Stimulated activated memory B cell treated with anti-CD40 and anti-IgM and Interleukin-4, amounts not matched to agents 10 μg/mL and 1 μg/mL and 100 μg/mL, for 72 hours (primary cell): ENCODE measurements at regions not wholly inside any gene's neighbourhood (a gene's known extent, or its start where the extent isn't known, plus 50 kb on each side); places are given as distances from the start of the nearest gene placed in this dataset.
"Not testable (repeated sequence)": the region's sequence is repeated elsewhere in the genome, so short reads cannot be mapped to it uniquely, and the experiment has no call there.

ENCODE experiments used
- ATAC-seq: fragments of 150-1000 bp; cut with Tn5 transposase; 2 replicates; pipeline ENCODE4 v1.10.0; 2021
- H3K27ac Mint-ChIP-seq: one replicate; pipeline ENCODE4 v1.8.0; 2022; ENCODE audit warnings: mild to moderate bottlenecking, mixed read lengths
- H3K27me3 Mint-ChIP-seq: one replicate; pipeline ENCODE4 v1.8.0; 2022; ENCODE audit warnings: mixed read lengths
- H3K36me3 Mint-ChIP-seq: one replicate; pipeline ENCODE4 v1.8.0; 2022; ENCODE audit warnings: mixed read lengths
- H3K4me1 Mint-ChIP-seq: one replicate; pipeline ENCODE4 v1.8.0; 2022; ENCODE audit warnings: mixed read lengths
- H3K4me3 Mint-ChIP-seq: one replicate; pipeline ENCODE4 v1.8.0; 2022; ENCODE audit warnings: mild to moderate bottlenecking, moderate library complexity, mixed read lengths
- H3K9me3 Mint-ChIP-seq: one replicate; pipeline ENCODE4 v1.8.0; 2022; ENCODE audit warnings: mixed read lengths

DNA sequence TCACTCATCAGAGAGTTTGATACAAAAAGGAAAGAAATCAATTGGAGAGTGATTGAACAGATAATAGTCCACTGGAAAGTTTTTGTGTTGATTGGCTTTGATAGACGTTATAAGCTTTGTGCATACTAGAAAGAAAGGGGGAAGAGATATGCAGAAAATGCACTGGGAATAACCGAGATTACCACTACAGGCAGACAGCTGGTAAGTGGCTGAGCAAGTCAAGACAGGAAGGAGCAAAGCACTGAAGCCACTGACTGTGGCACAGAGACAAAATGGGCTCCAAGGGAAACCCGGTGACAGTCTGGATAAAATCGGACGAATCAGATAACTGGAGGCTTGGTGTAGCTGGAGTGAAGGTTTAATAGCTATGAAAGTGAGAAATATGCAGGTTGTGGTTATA lies 209.0 kb downstream of the SIM1 start:
- Mint-ChIP-seq H3K27me3 (no peaks in the 10 kb centered on the region), H3K4me1 (peaks cover 7% of the 10 kb centered on the region), H3K4me3 (no peak overlapping the region), H3K27ac (no peak overlapping the region), H3K36me3 (no peaks in the 10 kb centered on the region), H3K9me3 (no peaks in the 10 kb centered on the region)
- no peak for ATAC-seq

DNA sequence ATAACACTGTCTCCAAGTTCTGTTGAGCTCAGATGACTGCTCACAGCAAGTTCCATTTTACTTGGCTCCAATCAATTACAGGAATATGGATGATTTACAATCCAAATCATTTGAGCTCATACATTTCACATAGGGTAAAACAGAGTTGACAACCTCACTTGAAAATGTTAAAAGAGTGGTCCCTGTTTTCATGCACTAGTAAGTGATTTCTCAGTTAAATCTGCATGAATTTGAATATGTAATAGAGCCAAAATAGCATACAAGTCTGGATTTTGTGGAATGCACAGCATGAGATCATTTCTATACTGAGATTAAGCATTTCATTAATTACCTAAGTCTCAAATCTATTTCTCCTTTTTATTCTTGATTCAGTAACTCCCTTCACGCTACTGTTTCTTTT lies 217.6 kb downstream of the SIM1 start:
- Mint-ChIP-seq H3K27me3 (no peaks in the 10 kb centered on the region), H3K4me1 (no peaks in the 10 kb centered on the region), H3K4me3 (no peak overlapping the region), H3K27ac (no peak overlapping the region), H3K9me3 (no peaks in the 10 kb centered on the region), H3K36me3 (no peaks in the 10 kb centered on the region)
- no peak for ATAC-seq

DNA sequence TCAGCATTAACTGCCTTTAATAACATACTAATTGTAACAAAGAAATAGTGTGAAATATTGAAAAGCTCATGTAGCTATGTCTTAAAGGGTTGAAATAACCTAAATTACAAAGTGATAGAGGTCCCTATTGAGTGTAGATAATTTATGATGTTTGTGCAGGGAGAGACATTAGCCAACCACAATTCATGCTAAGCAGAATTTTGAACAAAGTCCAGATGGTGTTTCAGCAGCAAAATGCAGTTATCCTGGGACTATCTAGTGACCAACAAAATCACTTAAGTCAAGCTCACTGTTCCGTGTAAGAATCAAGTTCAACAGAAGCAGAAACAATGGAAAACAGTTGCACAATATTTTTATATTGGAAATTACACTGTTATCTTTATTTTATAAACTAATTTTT lies 218.5 kb downstream of the SIM1 start:
- no peaks in the 10 kb centered on the region for H3K27me3 Mint-ChIP-seq
- no peaks in the 10 kb centered on the region for H3K36me3 Mint-ChIP-seq
- H3K4me3 Mint-ChIP-seq, result no peak overlapping the region
- no peak overlapping the region for H3K27ac Mint-ChIP-seq
- ATAC-seq, result no peak
- no peaks in the 10 kb centered on the region for H3K4me1 Mint-ChIP-seq
- no peaks in the 10 kb centered on the region for H3K9me3 Mint-ChIP-seq

DNA sequence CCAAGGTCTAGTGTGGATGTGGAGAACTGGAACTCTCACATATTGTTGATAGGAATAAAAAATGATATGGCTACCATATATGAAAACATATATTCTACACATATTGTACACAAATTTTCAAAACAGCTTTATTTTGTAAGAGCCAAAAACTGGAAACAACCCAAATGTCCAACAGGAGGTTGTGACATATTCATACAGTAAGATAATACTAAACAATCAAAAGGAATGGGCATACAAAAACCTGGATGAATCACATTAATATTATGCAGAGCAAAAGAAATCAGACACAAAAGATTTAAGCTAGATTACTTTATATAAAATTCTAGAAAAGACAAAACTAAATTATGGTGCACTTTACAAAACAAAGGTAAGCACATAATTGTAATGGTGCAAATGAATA lies 223.9 kb downstream of the SIM1 start:
- no peak for ATAC-seq
- Mint-ChIP-seq H3K27me3 (peaks cover 11% of the 10 kb centered on the region), H3K4me3 (no peak overlapping the region), H3K36me3 (no peaks in the 10 kb centered on the region), H3K9me3 (no peaks in the 10 kb centered on the region), H3K27ac (no peak overlapping the region), H3K4me1 (no peaks in the 10 kb centered on the region)

DNA sequence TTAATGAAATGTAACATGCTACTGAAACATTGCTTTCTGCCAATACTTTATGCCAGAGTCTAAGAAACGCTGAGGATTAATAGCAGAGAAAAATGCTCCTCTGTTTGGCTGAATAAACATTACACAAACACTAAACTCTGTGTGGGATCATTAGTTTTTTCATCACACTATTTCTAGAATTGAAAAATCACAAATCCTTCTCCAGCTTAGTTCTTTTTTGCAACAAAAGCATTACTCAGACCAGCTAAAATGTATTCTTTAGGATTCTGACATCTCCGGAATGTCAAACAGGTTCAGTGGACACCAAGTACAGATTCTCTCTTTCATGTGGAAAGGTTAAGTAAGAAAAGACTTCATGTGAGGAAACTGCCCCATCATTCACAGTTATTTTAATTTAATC lies 226.9 kb downstream of the SIM1 start:
- Mint-ChIP-seq H3K36me3 (no peaks in the 10 kb centered on the region), H3K27me3 (peaks cover 11% of the 10 kb centered on the region), H3K9me3 (no peaks in the 10 kb centered on the region), H3K27ac (no peak overlapping the region), H3K4me3 (no peak overlapping the region), H3K4me1 (no peaks in the 10 kb centered on the region)
- no peak for ATAC-seq

DNA sequence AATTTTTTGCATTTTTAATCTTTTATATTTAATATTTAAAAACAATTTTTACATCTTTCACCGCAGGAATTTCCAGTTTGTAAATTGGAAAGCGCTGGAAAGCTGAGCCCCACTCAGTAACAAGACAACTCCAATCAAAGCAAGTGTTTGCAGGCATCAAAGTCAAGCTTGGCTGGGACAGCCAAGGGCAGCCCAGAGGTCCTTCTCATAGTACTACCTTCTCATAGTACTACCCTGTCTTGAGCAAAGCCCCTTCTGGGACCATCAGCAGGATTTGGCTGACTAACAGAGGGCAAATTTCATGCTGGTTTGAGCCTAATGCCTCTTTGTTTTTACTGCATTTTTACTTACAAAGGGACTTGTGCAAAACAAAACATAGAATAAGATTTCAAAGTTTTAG lies 228.3 kb downstream of the SIM1 start:
- ATAC-seq, result no peak
- Mint-ChIP-seq H3K4me3 (no peak overlapping the region), H3K9me3 (no peaks in the 10 kb centered on the region), H3K27me3 (peaks cover 11% of the 10 kb centered on the region), H3K36me3 (no peaks in the 10 kb centered on the region), H3K4me1 (no peaks in the 10 kb centered on the region), H3K27ac (no peak overlapping the region)

DNA sequence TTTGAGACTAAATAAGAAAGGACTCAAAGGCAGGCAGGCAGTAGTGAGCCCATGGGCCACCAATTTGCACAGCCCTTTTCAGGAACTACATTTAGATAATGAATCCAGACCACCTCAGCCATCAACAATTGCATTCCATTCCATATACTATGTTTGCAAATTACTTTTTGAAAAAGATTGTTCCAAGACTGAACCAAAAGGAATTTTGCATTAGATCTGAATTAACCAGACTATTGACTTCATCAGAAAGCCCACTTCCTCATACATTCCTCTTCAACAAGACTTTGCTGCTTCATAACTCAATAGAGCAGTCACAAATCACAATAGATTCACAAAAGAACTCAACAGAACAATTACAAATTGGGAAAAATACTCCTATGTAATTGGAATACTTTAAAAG lies 229.1 kb downstream of the SIM1 start:
- no peaks in the 10 kb centered on the region for H3K9me3 Mint-ChIP-seq
- H3K4me1 Mint-ChIP-seq, result no peaks in the 10 kb centered on the region
- H3K4me3 Mint-ChIP-seq, result no peak overlapping the region
- no peak overlapping the region for H3K27ac Mint-ChIP-seq
- peaks cover 8% of the 10 kb centered on the region for H3K27me3 Mint-ChIP-seq
- no peaks in the 10 kb centered on the region for H3K36me3 Mint-ChIP-seq
- no peak for ATAC-seq

DNA sequence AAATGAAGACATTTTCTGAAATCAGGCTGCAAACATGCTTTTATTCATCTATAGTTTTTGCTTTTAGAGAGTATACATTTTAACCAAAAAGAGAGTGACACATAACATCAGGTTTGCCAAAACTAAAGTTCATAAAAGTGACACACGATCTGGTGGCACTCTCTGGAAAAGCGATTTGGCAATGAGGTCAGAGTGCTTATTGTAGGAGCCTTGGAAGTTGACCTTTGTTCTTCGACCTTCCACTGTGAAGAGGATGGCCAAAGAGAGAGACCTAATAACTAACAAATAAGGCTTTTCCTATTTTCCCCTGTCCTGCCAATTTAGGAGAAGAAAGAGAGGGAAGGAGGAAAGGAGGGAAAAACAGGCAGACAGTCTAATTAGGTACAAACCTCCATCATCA lies 230.1 kb downstream of the SIM1 start:
- Mint-ChIP-seq H3K4me1 (peaks cover under 1% of the 10 kb centered on the region), H3K36me3 (no peaks in the 10 kb centered on the region), H3K27ac (no peak overlapping the region), H3K9me3 (no peaks in the 10 kb centered on the region), H3K27me3 (no peaks in the 10 kb centered on the region), H3K4me3 (no peak overlapping the region)
- no peak for ATAC-seq

DNA sequence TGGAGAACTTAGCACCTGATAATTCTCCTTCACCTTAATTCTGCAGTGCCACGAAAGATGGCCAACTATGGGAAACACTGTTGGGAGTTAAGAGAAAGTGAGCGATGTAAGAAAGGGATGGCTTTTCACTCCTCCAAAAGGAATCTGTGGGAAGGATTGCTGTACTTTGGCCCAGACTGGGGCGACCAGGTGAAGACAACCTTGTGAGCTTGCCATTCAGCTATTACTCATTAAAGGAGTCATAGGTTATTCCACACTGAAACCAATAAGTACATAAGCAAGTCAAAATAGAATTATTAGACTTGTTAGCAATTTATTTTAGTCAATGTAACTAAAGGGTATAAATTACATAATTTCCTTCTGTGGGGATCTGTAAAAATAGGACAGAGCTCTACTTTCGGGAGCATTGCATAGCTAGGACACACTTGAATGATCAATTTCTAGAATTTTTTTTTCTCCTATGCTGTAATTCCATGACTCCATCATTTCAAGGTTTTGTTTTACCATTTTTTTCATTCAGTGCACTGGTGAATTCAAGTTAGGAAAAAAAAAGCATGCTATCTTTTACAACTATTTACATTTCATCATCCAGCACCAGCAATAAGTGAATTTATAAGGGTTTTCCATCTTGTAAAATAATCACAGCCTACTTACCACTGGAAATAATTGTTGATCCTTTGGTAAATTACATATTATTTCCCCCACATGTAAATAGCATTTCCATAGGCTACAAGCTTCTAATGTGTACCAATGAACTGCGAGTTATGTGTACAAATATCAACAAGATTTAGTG lies 231.7 kb downstream of the SIM1 start:
- Mint-ChIP-seq H3K27me3 (no peaks in the 10 kb centered on the region), H3K4me3 (no peak overlapping the region), H3K9me3 (no peaks in the 10 kb centered on the region), H3K36me3 (no peaks in the 10 kb centered on the region), H3K4me1 (peaks cover 13% of the 10 kb centered on the region), H3K27ac (no peak overlapping the region)
- ATAC-seq, result no peak

DNA sequence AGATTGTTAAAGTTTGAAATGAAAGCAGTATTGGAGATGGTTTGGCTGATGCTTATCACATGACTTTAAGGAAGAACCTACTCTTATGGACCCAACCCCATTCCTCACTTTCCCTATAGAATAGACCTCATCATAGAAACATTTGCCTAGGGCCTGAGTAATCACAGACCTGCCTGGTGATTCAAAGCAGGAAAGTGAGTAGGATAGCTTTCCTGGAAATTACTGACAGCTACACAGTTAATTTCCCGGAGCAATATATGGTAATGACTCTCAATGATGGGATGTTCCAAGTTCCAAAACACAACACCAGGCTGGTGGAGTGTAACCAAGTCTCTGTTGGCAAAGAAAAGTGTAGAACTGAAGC lies 233.8 kb downstream of the SIM1 start:
- no peak overlapping the region for H3K27ac Mint-ChIP-seq
- no peak overlapping the region for H3K4me3 Mint-ChIP-seq
- H3K36me3 Mint-ChIP-seq, result no peaks in the 10 kb centered on the region
- H3K4me1 Mint-ChIP-seq, result peaks cover 13% of the 10 kb centered on the region
- H3K9me3 Mint-ChIP-seq, result no peaks in the 10 kb centered on the region
- no peaks in the 10 kb centered on the region for H3K27me3 Mint-ChIP-seq
- ATAC-seq, result no peak

DNA sequence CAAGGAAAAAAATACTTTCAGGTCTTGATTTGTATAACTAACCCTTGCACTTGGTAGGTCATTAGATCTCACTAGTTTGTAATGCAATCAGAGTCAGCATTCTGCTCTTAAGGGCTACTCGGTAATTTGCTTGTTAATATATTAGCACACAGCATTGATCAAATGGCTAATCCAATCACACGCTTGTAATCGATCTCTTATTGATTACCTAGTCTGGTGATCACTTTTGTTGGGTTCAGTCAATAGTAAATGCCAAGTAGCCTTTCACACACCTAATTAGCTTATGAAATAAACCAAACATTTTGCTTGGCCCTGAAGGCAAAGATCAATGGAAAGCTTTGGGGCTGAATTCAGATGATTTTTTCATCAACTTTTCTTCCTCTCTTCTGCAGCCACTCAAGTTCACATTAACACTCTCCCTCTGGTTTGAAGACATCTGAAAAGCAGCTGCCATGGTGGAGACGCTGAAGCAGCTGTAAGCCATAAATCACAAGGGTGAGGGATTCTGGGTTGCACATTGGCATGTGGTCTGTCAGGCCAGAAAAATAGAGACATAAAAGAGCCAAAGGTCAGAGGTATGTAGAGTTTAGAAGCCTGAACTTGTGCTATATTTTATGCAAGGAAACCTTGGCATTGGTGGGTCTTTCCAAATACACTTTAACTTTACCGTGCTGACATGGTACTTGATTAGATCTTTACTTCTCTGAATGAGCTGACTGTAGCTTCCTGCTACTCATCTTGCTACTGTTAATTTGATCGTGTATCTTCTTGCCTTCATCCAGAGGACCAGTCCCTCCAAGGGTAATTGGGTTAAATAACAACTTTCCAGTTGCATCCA lies 234.4 kb downstream of the SIM1 start:
- Mint-ChIP-seq H3K4me3 (no peak overlapping the region), H3K36me3 (no peaks in the 10 kb centered on the region), H3K4me1 (peaks cover 13% of the 10 kb centered on the region), H3K9me3 (no peaks in the 10 kb centered on the region), H3K27ac (no peak overlapping the region), H3K27me3 (no peaks in the 10 kb centered on the region)
- no peak for ATAC-seq

DNA sequence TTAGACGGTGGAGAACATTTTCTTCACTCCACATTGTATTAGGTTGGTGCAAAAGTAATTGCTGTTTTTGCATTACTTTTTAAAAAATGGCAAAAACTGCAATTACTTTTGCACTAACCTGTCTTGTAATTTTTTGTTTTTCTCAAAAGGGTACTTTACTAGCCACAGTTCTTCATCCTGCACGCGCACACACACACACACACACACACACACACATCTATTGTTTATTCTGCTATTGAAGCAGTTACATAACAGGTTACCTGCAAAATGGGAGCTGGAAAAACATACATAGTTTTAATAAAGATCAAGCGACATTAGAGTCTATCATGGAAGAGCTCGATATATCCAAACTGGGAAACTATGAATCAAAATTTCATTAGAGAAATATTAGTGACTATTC lies 235.2 kb downstream of the SIM1 start:
- Mint-ChIP-seq H3K36me3 (no peaks in the 10 kb centered on the region), H3K27ac (peak overlapping the region; percentile 70), H3K9me3 (no peaks in the 10 kb centered on the region), H3K4me3 (peak overlapping the region; percentile 77), H3K4me1 (peaks cover 13% of the 10 kb centered on the region), H3K27me3 (no peaks in the 10 kb centered on the region)
- no peak for ATAC-seq

DNA sequence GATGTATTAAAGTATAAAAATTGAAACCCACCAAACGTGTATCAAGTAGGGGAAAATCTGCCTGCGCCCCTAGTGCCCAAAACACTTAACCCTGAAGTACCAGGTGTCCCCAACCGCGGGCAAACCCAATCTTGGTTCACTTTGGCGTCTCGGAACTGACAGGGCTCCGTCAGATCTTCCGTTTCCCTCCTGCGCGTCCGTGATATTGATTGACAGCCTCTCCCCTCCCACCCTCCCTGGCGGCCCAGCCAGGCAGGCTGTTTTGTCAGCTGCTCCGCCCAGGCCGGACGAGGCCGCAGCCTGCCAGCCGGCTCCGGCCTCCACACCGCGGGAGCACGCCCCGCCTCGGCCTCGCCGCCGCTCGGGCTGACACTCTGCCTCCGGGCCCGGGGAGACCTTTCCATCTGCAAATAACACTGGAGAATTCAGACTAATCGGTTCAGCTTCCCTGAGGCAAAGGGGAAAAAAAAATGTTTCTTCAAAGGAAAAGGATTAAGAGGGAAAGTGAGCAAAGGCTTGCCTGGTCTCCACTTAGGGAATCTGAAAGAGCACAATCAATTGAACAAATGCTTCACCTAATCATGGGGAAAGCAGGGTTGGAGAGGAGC lies 234.9 kb upstream of the MCHR2 start:
- peak; percentile 96 for ATAC-seq
- H3K4me3 Mint-ChIP-seq, result peak overlapping the region; percentile 77
- no peaks in the 10 kb centered on the region for H3K36me3 Mint-ChIP-seq
- no peaks in the 10 kb centered on the region for H3K27me3 Mint-ChIP-seq
- H3K9me3 Mint-ChIP-seq, result no peaks in the 10 kb centered on the region
- H3K4me1 Mint-ChIP-seq, result peaks cover 13% of the 10 kb centered on the region
- H3K27ac Mint-ChIP-seq, result peak overlapping the region; percentile 70

DNA sequence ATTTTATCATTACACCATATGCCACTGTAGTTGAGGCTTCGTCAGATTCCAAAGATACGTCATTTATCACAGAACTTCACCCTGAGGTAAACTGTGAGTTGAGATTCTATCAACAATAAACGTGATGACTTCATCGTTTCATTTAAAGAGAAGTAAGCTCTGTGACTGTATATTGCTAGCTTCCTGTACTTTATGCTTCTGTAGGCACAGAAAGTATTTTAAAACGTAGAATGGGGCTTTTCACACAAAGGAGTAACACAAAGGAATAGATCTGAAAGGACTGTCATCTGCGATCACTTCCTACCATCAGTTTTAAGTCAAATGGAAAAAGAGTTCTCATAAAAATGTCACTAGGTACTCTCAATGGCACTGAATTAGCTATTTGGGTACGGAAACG lies 234.4 kb upstream of the MCHR2 start:
- peaks cover 13% of the 10 kb centered on the region for H3K4me1 Mint-ChIP-seq
- no peaks in the 10 kb centered on the region for H3K9me3 Mint-ChIP-seq
- H3K36me3 Mint-ChIP-seq, result no peaks in the 10 kb centered on the region
- H3K4me3 Mint-ChIP-seq, result peak overlapping the region; percentile 77
- no peaks in the 10 kb centered on the region for H3K27me3 Mint-ChIP-seq
- H3K27ac Mint-ChIP-seq, result peak overlapping the region; percentile 70
- no peak for ATAC-seq

DNA sequence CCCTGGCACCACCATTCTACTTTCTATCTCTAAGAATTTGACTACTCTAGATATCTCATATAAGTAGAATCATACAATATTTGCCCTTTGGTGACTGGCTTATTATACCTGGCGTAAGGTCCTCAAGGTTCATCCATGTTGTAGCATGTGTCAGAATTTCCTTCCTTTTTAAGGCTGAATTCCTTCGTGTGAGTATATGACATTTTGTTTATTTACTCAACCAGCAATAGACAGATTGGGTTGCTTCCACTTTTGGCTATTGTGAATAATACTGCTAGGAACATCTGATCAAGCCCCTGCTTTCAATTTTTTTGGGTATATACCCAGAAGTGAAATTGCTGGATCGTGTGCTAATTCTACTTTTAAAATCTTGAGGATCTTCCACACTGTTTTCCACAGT lies 232.8 kb upstream of the MCHR2 start:
- H3K9me3 Mint-ChIP-seq, result peaks cover 3% of the 10 kb centered on the region
- no peak overlapping the region for H3K4me3 Mint-ChIP-seq
- peaks cover 13% of the 10 kb centered on the region for H3K4me1 Mint-ChIP-seq
- H3K27me3 Mint-ChIP-seq, result no peaks in the 10 kb centered on the region
- H3K36me3 Mint-ChIP-seq, result no peaks in the 10 kb centered on the region
- ATAC-seq, result no peak
- no peak overlapping the region for H3K27ac Mint-ChIP-seq

DNA sequence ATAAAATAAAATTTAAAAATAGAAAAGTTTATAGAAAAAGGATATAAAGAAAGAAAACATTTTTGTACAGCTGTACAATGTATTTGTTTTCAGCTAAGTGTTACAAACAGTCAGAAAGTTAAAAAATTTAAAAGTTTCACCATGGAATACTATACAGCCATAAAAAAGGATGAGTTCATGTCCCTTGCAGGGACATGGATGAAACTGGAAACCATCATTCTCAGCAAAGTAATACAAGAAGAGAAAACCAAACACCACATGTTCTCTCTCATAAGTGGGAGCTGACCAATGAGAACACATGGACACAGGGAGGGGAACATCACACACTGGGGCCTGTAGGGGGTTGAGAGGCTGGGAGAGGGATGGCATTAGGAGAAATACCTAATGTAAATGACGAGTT lies 229.9 kb upstream of the MCHR2 start:
- not testable (repeated sequence) for H3K27ac Mint-ChIP-seq, H3K4me3 Mint-ChIP-seq, H3K4me1 Mint-ChIP-seq, ATAC-seq, H3K27me3 Mint-ChIP-seq, H3K9me3 Mint-ChIP-seq, H3K36me3 Mint-ChIP-seq
